Stomach (tissue), 4 donors: ENCODE measurements at regions not wholly inside any gene's neighbourhood (a gene's known extent, or its start where the extent isn't known, plus 50 kb on each side); places are given as distances from the start of the nearest gene placed in this dataset.

Source experiments
- CTCF ChIP-seq, 7 experiments: fragments of 450-650 bp in 4 of 7; fragments of 200-600 bp in 3 of 7; sonication (generic) in 3 of 7; IDR thresholded peaks; one replicate each; pipeline ENCODE4 v1.5.1; 2016 to 2019; ENCODE audit warnings: antibody characterized with exemption in 7 of 7, control low read depth in 2 of 7, mild to moderate bottlenecking in 1 of 7
- POLR2A ChIP-seq, 4 donors: fragments of 450-650 bp; IDR thresholded peaks; one replicate each; pipeline ENCODE4 v1.6.1; 2016; ENCODE audit warnings: antibody characterized with exemption in 4 of 4, control low read depth in 2 of 4, mild to moderate bottlenecking in 1 of 4, moderate library complexity in 1 of 4

- TF ChIP-seq POLR2A (IDR thresholded peaks at IDR 0.05), result no peak
- TF ChIP-seq CTCF (IDR thresholded peaks at IDR 0.05), result no peak
These were observed 457.8 kb downstream of the QKI start for GRCh38 chr6:163872335-163872734.
